ENCODE measurements at regions not wholly inside any gene's neighbourhood (a gene's known extent, or its start where the extent isn't known, plus 50 kb on each side); places are given as distances from the start of the nearest gene placed in this dataset.
"Not testable (repeated sequence)": the region's sequence is repeated elsewhere in the genome, so short reads cannot be mapped to it uniquely, and the experiment has no call there.

GRCh38 chr1:64363111-64363510 lies 106.8 kb upstream of the CACHD1 start:
- DNase-seq: no peak

- no peak for DNase-seq
These were observed 106.3 kb upstream of the CACHD1 start for GRCh38 chr1:64363616-64364015.

- no peak for DNase-seq
These were observed 103.1 kb upstream of the CACHD1 start for GRCh38 chr1:64366821-64367220.

- DNase-seq: no peak
These were observed 101.6 kb upstream of the CACHD1 start for GRCh38 chr1:64368344-64368743.

GRCh38 chr1:64378826-64379225 lies 91.1 kb upstream of the CACHD1 start:
- no peak for DNase-seq

- DNase-seq: peak; percentile 59
These were observed 82.3 kb upstream of the CACHD1 start for GRCh38 chr1:64387389-64388285.

GRCh38 chr1:64388336-64388735 lies 81.6 kb upstream of the CACHD1 start:
- DNase-seq: peak; percentile 26

- DNase-seq: no peak
These were observed 77.8 kb upstream of the CACHD1 start for GRCh38 chr1:64392109-64392508.

GRCh38 chr1:64393790-64394189 lies 76.1 kb upstream of the CACHD1 start:
- no peak for DNase-seq

- no peak for DNase-seq
These were observed 73.1 kb upstream of the CACHD1 start for GRCh38 chr1:64396817-64397216.

- DNase-seq: no peak
These were observed 72.4 kb upstream of the CACHD1 start for GRCh38 chr1:64397541-64397940.

GRCh38 chr1:64398936-64399335 lies 71.0 kb upstream of the CACHD1 start:
- no peak for DNase-seq

- no peak for DNase-seq
These were observed 68.6 kb upstream of the CACHD1 start for GRCh38 chr1:64401285-64401684.

- DNase-seq: no peak
These were observed 66.6 kb upstream of the CACHD1 start for GRCh38 chr1:64403331-64403730.

- no peak for DNase-seq
These were observed 65.7 kb upstream of the CACHD1 start for GRCh38 chr1:64404202-64404601.

GRCh38 chr1:64405833-64406232 lies 64.1 kb upstream of the CACHD1 start:
- DNase-seq: no peak

- DNase-seq: no peak
These were observed 59.7 kb upstream of the CACHD1 start for GRCh38 chr1:64410217-64410616.

GRCh38 chr1:64414855-64415546 lies 54.9 kb upstream of the CACHD1 start:
- DNase-seq: not testable (repeated sequence)

GRCh38 chr1:64417803-64418202 lies 52.1 kb upstream of the CACHD1 start:
- DNase-seq: no peak

Measured in hindlimb muscle (tissue), 1 donor.